H9 (cell line): ENCODE measurements at regions not wholly inside any gene's neighbourhood (a gene's known extent, or its start where the extent isn't known, plus 50 kb on each side); places are given as distances from the start of the nearest gene placed in this dataset.

Experiments used
- DNase-seq: peaks from one replicate; pipeline ENCODE4 v3.0.0-alpha.2; 2017
- H2AFZ ChIP-seq: one replicate; pipeline ENCODE4 v1.6.1; 2013; ENCODE audit warnings: mild to moderate bottlenecking, low read length, control low read depth, moderate library complexity
- H2AK5ac ChIP-seq: 2 replicates; pipeline ENCODE4 v1.6.1; 2013; ENCODE audit warnings: low read length, control low read depth, mixed read lengths; ENCODE audit not compliant: insufficient read length
- H2BK120ac ChIP-seq: one replicate; pipeline ENCODE4 v1.6.1; 2013; ENCODE audit warnings: low read depth, mild to moderate bottlenecking, low read length, control low read depth, inconsistent platforms; ENCODE audit not compliant: poor library complexity, severe bottlenecking
- H2BK12ac ChIP-seq: 2 replicates; pipeline ENCODE4 v1.6.1; 2013; ENCODE audit warnings: low read length, control low read depth, mixed read lengths, low read depth; ENCODE audit not compliant: insufficient read length
- H2BK15ac ChIP-seq: 2 replicates; pipeline ENCODE4 v1.6.1; 2013; ENCODE audit warnings: low read depth, low read length, control low read depth
- H2BK20ac ChIP-seq: one replicate; pipeline ENCODE4 v1.6.1; 2013; ENCODE audit warnings: low read depth, mild to moderate bottlenecking, low read length, control low read depth, inconsistent platforms; ENCODE audit not compliant: poor library complexity, severe bottlenecking
- H2BK5ac ChIP-seq: 2 replicates; pipeline ENCODE4 v1.6.1; 2013; ENCODE audit warnings: low read length, control low read depth, mixed read lengths; ENCODE audit not compliant: insufficient read length
- H3K14ac ChIP-seq: 2 replicates; pipeline ENCODE4 v1.6.1; 2013; ENCODE audit warnings: low read length, control low read depth; ENCODE audit not compliant: insufficient read depth
- H3K18ac ChIP-seq: 2 replicates; pipeline ENCODE4 v1.6.1; 2013; ENCODE audit warnings: low read depth, mild to moderate bottlenecking, mixed read lengths, low read length, control low read depth; ENCODE audit not compliant: insufficient read length
- H3K23ac ChIP-seq: 2 replicates; pipeline ENCODE4 v1.6.1; 2013; ENCODE audit warnings: low read length, control low read depth, mixed read lengths, low read depth; ENCODE audit not compliant: insufficient read length
- H3K23me2 ChIP-seq: 2 replicates; pipeline ENCODE4 v1.6.1; 2013; ENCODE audit warnings: low read depth, mild to moderate bottlenecking, mixed read lengths, low read length, control low read depth; ENCODE audit not compliant: insufficient read length, poor library complexity, severe bottlenecking
- H3K27ac ChIP-seq: 2 replicates; pipeline ENCODE4 v1.5.1; 2013; ENCODE audit warnings: low read length, control low read depth, mixed read lengths, low read depth; ENCODE audit not compliant: insufficient read length
- H3K27me3 ChIP-seq: 2 replicates; pipeline ENCODE4 v1.6.1; 2013; ENCODE audit warnings: low read length, control low read depth, inconsistent platforms; ENCODE audit not compliant: insufficient read depth
- H3K4ac ChIP-seq: 2 replicates; pipeline ENCODE4 v1.6.1; 2013; ENCODE audit warnings: low read depth, mild to moderate bottlenecking, control low read depth, inconsistent platforms, low read length, moderate library complexity
- H3K4me1 ChIP-seq: 2 replicates; pipeline ENCODE4 v1.6.1; 2013; ENCODE audit warnings: low read length, control low read depth, inconsistent platforms; ENCODE audit not compliant: insufficient read depth
- H3K4me2 ChIP-seq: 2 replicates; pipeline ENCODE4 v1.6.1; 2013; ENCODE audit warnings: low read length, control low read depth, mixed read lengths; ENCODE audit not compliant: insufficient read length, insufficient read depth
- H3K56ac ChIP-seq: 2 replicates; pipeline ENCODE4 v1.6.1; 2013; ENCODE audit warnings: low read depth, mild to moderate bottlenecking, mixed read lengths, low read length, control low read depth; ENCODE audit not compliant: insufficient read length
- H3K79me1 ChIP-seq: 2 replicates; pipeline ENCODE4 v1.6.1; 2013; ENCODE audit warnings: low read depth, mild to moderate bottlenecking, moderate library complexity, low read length, control low read depth, inconsistent platforms; ENCODE audit not compliant: insufficient read depth, poor library complexity, severe bottlenecking
- H3K79me2 ChIP-seq: 2 replicates; pipeline ENCODE4 v1.6.1; 2013; ENCODE audit warnings: low read length, control low read depth, inconsistent platforms; ENCODE audit not compliant: insufficient read depth
- H3K9ac ChIP-seq: 2 replicates; pipeline ENCODE4 v1.6.1; 2013; ENCODE audit warnings: low read length, control low read depth, mixed read lengths; ENCODE audit not compliant: insufficient read length; ENCODE audit errors: extremely low read depth
- H3K9me3 ChIP-seq: one replicate; pipeline ENCODE4 v1.6.1; 2013; ENCODE audit warnings: low read depth, low read length, inconsistent platforms; ENCODE audit not compliant: control insufficient read depth
- H3T11ph ChIP-seq: one replicate; pipeline ENCODE4 v1.6.1; 2013; ENCODE audit warnings: mild to moderate bottlenecking, low read length, control low read depth, inconsistent platforms
- H4K20me1 ChIP-seq: one replicate; pipeline ENCODE4 v1.6.1; 2013; ENCODE audit not compliant: control insufficient read depth, insufficient read length, insufficient read depth
- H4K5ac ChIP-seq: 2 replicates; pipeline ENCODE4 v1.6.1; 2013; ENCODE audit warnings: low read depth, mild to moderate bottlenecking, mixed read lengths, low read length, control low read depth; ENCODE audit not compliant: insufficient read length
- H4K8ac ChIP-seq: replicated peaks from 2 replicates; pipeline ENCODE4 v1.6.1; 2013; ENCODE audit warnings: low read length, control low read depth, mixed read lengths, low read depth; ENCODE audit not compliant: insufficient read length
- H4K91ac ChIP-seq: 2 replicates; pipeline ENCODE4 v1.6.1; 2013; ENCODE audit warnings: low read depth, mild to moderate bottlenecking, moderate library complexity, mixed read lengths, low read length, control low read depth; ENCODE audit not compliant: insufficient read length
- H3K27ac Mint-ChIP-seq, 3 experiments: 2 replicates in 2 of 3; 3 replicates in 1 of 3; pipeline ENCODE4 v1.8.0; 2020 to 2021; ENCODE audit warnings: mixed read lengths in 3 of 3, mild to moderate bottlenecking in 1 of 3, moderate library complexity in 1 of 3
- H3K27me3 Mint-ChIP-seq: 2 replicates; pipeline ENCODE4 v1.8.0; 2021; ENCODE audit warnings: low read depth, mild to moderate bottlenecking, moderate library complexity, mixed read lengths
- H3K36me3 Mint-ChIP-seq, 3 experiments: 2 replicates in 2 of 3; 3 replicates in 1 of 3; pipeline ENCODE4 v1.8.0; 2020 to 2021; ENCODE audit warnings: low read depth in 3 of 3, mixed read lengths in 3 of 3; ENCODE audit not compliant: insufficient read depth in 1 of 3
- H3K4me1 Mint-ChIP-seq, 2 experiments: 2 replicates each; pipeline ENCODE4 v1.8.0; 2020; ENCODE audit warnings: mixed read lengths in 2 of 2
- H3K4me3 Mint-ChIP-seq, 2 experiments: 2 replicates in 1 of 2; 3 replicates in 1 of 2; pipeline ENCODE4 v1.8.0; 2020 to 2021; ENCODE audit warnings: mild to moderate bottlenecking in 2 of 2, mixed read lengths in 2 of 2, moderate library complexity in 1 of 2
- H3K9me3 Mint-ChIP-seq, 2 experiments: 2 replicates in 1 of 2; 3 replicates in 1 of 2; pipeline ENCODE4 v1.8.0; 2020; ENCODE audit warnings: mild to moderate bottlenecking in 2 of 2, mixed read lengths in 2 of 2, moderate library complexity in 1 of 2
- CTCF ChIP-seq: fragments of 200-600 bp; sonication (generic); conservative IDR thresholded peaks from 3 replicates; pipeline ENCODE4 v1.8.0; 2021; ENCODE audit warnings: antibody characterized with exemption, mild to moderate bottlenecking
- WGBS: extraction: QIAGEN DNeasy Blood & Tissue Kit; methylation state at CpG from one replicate; pipeline ENCODE4 v1.1.7; 2013; ENCODE audit warnings: missing lambda C conversion rate, low lambda C conversion rate, mixed read lengths; ENCODE audit not compliant: insufficient read length; ENCODE audit errors: extremely low coverage; 5-methylcytosine and 5-hydroxymethylcytosine counted together

- no peak overlapping the region for H2AK5ac ChIP-seq
- no peak overlapping the region for H4K91ac ChIP-seq
- no peak overlapping the region for H2BK5ac ChIP-seq
- Mint-ChIP-seq H3K36me3 (peaks cover 6 to 17% (median 9%) of the 10 kb centered on the region in 3 experiments), H3K27ac (no peak overlapping the region), H3K27me3 (no peaks in the 10 kb centered on the region; the same call in 1 of the 2 replicates), H3K4me3 (no peak overlapping the region), H3K4me1 (peaks cover 2 to 6% of the 10 kb centered on the region in 2 experiments; a peak in 3 of 4 replicates), H3K9me3 (peaks cover 12 to 14% of the 10 kb centered on the region in 2 experiments)
- H3K27me3 ChIP-seq = no peaks in the 10 kb centered on the region
- no peak overlapping the region for H3K14ac ChIP-seq
- no peaks in the 10 kb centered on the region for H3K79me2 ChIP-seq
- no peak for TF ChIP-seq CTCF
- H3K9me3 ChIP-seq = no peaks in the 10 kb centered on the region
- H3T11ph ChIP-seq = no peak overlapping the region
- no peak overlapping the region for H2BK15ac ChIP-seq
- no peak overlapping the region for H3K4me2 ChIP-seq
- no peak overlapping the region for H2BK12ac ChIP-seq
- H3K4me1 ChIP-seq = no peaks in the 10 kb centered on the region
- H2AFZ ChIP-seq = no peak overlapping the region
- H3K79me1 ChIP-seq = no peaks in the 10 kb centered on the region
- no peak overlapping the region for H3K27ac ChIP-seq
- H4K5ac ChIP-seq = no peak overlapping the region
- no peak overlapping the region for H3K18ac ChIP-seq
- H3K4ac ChIP-seq = no peak overlapping the region
- no peak overlapping the region for H2BK120ac ChIP-seq
- DNase-seq = no peak
- H3K23me2 ChIP-seq = no peaks in the 10 kb centered on the region
- H3K56ac ChIP-seq = no peak overlapping the region
- no peak overlapping the region for H3K9ac ChIP-seq
- H4K8ac ChIP-seq = no peak overlapping the region
- no CpG with 5 or more reads among the region's 5 CpGs for WGBS
- no peak overlapping the region for H2BK20ac ChIP-seq
- H3K23ac ChIP-seq = no peak overlapping the region
- no peaks in the 10 kb centered on the region for H4K20me1 ChIP-seq
These were observed 78.2 kb upstream of the FGGY start for GRCh38 chr1:59218521-59219236.
